NOMO-1 treated with dmso at 0.1 percent for 144 hours (cell line): ENCODE measurements at regions not wholly inside any gene's neighbourhood (a gene's known extent, or its start where the extent isn't known, plus 50 kb on each side); places are given as distances from the start of the nearest gene placed in this dataset.
"Not testable (repeated sequence)": the region's sequence is repeated elsewhere in the genome, so short reads cannot be mapped to it uniquely, and the experiment has no call there.

Experiments used
- DNase-seq: peaks from one replicate; lab custom pipeline; 2025; ENCODE audit not compliant: unreplicated experiment; lab: John Stamatoyannopoulos, UW

DNA sequence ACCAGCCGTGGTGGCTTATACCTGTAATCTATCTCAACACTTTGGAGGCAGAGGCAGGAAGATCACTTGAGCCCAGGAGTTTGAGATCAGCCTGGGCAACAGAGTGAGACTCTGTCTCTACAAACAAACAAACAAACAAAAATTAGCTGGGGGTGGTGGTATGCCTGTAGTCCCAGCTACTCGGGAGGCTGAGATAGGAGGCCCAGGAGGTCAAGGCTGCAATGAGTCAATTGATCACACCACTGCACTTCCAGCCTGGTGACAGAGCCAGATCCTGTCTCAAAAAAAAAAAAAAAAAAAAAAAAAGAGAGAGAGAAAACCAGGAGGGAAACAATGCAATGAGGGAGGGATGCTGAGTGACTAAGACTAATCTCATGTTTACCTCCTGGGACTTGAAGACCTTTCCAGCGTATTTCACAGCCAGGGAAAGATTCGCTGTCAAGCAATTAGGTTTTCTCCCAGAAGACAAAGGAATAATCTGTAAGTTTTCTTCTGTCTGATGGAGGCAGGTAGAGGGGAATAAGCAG is 51.1 kb upstream of the MIER3 start:
- DNase-seq: no peak

DNA sequence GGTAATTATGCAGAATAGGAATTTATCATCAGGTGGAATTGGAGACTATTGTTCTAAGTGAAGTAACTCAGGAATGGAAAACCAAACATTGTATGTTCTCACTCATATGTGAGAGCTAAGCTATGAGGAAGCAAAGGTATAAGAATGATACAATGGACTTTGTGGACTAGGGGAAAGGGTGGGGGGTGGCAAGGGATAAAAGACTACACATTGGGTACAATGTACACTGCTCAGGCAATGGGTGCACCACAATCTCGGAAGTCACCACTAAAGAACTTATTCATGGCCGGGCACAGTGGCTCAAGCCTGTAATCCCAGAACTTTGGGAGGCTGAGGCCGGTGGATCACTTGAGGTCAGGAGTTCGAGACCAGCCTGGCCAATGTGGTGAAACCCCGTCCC is 51.6 kb upstream of the MIER3 start:
- DNase-seq: not testable (repeated sequence)

GRCh38 chr5:57004800-57005199 is 52.9 kb upstream of the MIER3 start:
- DNase-seq: no peak

DNA sequence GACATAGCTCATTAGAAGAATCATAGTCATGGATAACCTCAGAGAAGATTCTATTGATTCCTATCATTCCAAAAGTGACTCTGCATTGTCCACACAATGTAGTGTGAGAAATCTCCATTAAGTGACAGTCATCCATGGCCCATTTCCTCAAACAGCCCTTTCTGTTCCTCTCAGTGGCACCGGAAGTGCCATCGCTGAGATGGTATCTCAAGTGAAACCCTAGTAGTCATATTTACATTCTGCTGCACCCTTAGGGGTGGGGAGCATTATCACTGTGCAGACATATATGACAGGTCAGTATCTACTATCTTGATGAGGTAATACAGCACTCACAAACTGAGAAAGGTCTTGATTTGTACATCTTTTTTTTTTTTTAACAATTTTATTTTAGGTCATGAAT is 55.4 kb upstream of the MIER3 start:
- peak; percentile 11 for DNase-seq

DNA sequence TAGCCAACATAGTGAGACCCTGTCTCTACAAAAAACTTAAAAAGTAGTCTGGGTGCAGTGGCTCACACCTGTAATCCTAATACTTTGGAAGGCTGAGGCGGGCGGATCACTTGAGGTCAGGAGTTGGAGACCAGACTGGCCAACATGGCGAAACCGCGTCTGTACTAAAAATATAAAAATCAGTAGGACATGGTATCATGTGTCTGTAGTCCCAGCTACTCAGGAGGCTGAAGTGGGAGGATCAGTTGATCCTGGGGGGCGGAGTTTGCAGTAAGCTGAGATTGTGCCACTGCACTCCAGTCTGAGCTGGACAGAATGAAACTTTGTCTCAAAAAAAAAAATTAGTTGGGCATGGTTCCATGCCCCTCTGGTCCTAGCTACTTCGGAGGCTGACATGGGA is 57.9 kb upstream of the MIER3 start:
- DNase-seq: no peak

DNA sequence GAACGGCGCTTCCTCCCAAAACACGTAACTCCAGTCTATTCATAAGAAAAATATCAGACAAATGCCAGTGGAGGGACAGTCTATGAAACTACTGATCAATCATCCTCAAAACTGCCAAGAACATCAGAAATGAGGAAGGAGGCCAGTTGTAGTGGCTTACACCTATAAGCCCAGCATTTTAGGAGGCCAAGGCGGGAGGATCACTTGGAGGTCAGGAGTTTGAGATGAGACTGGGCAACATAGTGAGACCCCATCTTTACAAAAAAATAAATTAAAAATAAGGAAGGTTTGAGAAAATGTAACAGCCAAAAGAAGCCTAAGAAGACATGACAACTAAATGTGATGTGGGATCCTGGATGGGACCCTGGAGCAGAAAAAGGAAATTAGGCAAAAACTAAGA is 58.9 kb upstream of the MIER3 start:
- no peak for DNase-seq

DNA sequence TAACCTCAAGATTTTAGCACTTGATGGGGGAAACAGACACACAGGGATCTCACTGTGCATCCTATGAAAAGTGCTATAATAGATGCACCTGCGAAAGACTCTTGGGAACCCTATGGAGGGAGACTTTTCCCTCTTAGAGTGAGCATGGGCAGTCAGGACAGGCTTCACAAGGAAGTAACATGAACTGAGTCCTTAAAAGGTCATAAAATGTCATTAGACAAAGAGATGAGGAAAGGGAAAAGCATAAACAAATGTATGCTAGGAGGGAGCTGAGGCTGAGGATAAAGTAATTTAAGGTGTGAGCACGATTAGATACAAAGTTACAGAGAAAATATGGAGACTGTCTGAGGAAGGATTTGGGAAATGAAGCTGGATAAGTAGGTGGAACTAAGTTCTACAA is 60.6 kb upstream of the MIER3 start:
- DNase-seq: no peak

DNA sequence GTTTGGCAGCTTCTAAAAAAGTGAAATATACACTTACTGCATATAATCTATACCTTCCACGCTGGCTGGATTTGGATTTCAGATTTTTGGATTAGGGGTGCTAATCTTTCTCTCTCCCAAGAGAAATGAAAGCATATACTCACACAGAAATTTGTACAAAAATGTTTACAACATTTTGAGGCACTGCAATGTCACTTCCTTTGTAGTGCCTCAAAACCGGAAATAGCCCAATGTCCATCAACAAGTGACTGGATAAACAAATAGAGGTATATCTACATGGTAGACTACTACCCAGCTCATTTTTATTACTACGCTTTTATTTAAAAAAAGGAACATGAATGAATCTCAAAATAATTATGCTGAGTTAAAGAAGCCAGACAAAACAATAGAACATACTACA is 74.0 kb upstream of the MIER3 start:
- DNase-seq: no peak

GRCh38 chr5:57028161-57028560 is 76.2 kb upstream of the MIER3 start:
- no peak for DNase-seq

DNA sequence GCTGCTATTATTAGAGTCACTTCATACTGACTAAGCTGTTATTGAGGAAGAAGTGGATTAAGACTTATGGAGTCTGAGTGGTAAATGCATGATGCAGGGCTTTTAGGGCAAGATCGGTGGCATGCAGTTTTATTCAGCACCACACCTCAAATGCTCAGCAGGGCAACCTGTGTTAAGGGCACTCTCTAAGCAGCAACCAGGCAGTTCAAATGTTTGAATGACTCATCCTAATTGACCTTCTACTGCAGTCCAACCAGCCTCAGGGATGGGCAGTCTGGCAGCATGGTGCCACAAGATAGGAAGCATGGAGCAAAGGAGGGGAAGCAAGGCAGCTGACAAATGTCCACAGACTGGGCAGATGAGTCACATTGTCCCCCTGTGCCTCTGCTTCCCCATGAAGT is 80.2 kb upstream of the MIER3 start:
- peak; percentile 1 for DNase-seq

GRCh38 chr5:57033103-57033502 is 81.2 kb upstream of the MIER3 start:
- DNase-seq: no peak

- DNase-seq: no peak
Measured at GRCh38 chr5:57033503-57033902, 81.6 kb upstream of the MIER3 start.

DNA sequence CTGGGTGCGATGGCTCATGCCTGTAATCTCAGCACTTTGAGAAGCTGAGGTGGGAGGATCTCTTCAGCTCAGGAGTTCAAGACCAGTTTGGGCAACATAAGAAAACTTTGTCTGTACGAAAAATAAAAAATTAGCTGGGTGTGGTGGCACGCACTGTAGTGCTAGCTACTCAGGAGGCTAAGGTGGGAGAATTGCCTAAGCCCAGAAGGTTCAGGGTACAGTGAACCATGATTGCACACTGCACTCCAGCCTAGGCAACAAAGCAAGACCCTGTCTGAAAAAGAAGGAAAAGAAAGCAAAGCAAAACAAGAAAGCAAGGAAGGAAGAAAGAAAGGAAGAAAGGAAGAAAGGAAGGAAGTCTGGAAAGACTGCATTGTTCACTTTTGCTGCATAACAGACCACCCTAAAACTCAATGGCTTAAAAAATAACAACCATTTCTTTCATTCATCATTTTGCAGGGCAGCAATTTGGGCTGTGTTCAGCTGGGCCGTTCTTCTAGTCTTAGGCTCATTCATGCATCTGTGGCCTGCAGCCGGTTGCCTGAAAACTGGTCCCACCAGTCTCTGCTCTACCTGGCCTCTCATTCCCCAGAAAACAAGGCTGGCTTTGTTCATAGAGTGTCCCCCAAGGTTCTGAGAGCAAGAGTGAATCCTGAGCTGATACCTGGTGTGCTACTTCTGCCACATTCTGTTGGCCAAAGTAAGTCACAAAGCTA is 82.4 kb upstream of the MIER3 start:
- DNase-seq: no peak

DNA sequence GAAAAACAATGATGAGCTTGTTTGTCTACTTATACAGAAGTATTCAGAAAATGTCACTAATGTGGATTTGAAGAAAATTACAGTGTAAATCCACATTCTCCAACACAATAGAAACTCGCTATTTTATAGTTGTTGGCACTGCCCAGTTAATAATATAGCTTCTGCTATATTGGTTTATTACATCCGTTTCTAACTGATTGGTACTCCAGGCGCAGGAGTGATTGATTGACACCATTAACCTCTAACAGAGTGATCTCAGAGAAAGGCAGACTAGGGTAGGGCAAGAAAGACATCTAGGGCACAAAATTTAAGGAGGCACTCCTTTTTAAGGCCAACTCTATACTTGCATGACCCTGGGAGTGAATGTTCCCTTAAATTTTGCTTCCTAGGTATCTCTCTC is 84.0 kb upstream of the MIER3 start:
- DNase-seq: no peak

GRCh38 chr5:57036761-57037160 is 84.8 kb upstream of the MIER3 start:
- DNase-seq: no peak

- DNase-seq: no peak
Measured at GRCh38 chr5:57037355-57037754, 85.4 kb upstream of the MIER3 start.

- DNase-seq: no peak
Measured at GRCh38 chr5:57041570-57041969, 89.6 kb upstream of the MIER3 start.

DNA sequence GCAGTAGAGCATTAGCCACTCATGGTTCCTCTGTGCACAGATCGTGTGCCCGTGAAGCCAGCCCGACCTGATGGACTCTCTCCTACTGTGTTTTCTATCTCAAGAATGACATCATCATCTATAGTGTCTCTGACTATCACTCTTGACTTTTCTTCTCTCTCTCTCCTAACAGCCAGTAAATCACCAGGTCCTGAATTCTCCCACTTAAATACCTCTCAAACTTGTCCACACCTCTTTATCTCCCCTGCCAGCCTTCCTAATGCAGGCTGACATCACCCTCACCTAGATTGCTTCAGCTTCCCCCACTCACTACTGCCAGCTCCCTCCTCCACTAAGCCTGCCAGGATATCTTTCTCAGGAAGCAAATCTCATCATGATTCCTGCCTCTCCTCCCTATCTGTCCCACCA is 90.6 kb upstream of the MIER3 start:
- no peak for DNase-seq

- DNase-seq: no peak
Measured at GRCh38 chr5:57054135-57054534, 102.2 kb upstream of the MIER3 start.

DNA sequence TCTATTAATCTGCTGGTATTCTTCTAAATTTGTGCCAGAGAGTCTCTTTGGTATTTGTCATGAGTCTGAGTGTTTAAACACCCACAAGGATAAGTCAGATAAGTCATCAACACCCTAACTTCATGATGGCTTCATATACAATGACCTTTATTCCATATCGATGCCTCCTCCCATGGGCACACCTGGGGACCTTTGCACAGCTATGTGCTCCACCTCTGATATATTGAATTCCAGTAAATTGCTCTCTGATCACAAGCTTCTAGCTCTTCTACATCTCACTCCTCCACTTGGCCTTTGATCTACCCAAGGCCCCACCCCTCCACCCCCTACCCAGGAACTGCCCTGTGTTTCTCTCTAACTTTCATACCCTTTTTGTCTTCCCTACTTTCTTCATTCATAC is 102.7 kb upstream of the MIER3 start:
- DNase-seq: no peak

GRCh38 chr5:57055731-57056130 is 103.8 kb upstream of the MIER3 start:
- DNase-seq: no peak

- no peak for DNase-seq
Measured at GRCh38 chr5:57063773-57064172, 110.1 kb upstream of the GPBP1 start.

- no peak for DNase-seq
Measured at GRCh38 chr5:57066924-57067596, 106.8 kb upstream of the GPBP1 start.
